Right hindlimb (tissue), 1 donor: ENCODE measurements at regions not wholly inside any gene's neighbourhood (a gene's known extent, or its start where the extent isn't known, plus 50 kb on each side); places are given as distances from the start of the nearest gene placed in this dataset.

Source experiments
- DNase-seq: peaks from one replicate; pipeline ENCODE4 v3.0.0-alpha.2; 2018

- peak; percentile 55 for DNase-seq
These were observed 70.3 kb upstream of the ZSWIM2 start for GRCh38 chr2:186919296-186919695.

- DNase-seq, result no peak
These were observed 69.5 kb upstream of the ZSWIM2 start for GRCh38 chr2:186918495-186918894.

- DNase-seq, result no peak
These were observed 68.9 kb upstream of the ZSWIM2 start for GRCh38 chr2:186917866-186918265.

GRCh38 chr2:186913870-186914269 lies 64.9 kb upstream of the ZSWIM2 start:
- DNase-seq, result no peak

- no peak for DNase-seq
These were observed 64.0 kb upstream of the ZSWIM2 start for GRCh38 chr2:186912979-186913378.

GRCh38 chr2:186911551-186912085 lies 62.6 kb upstream of the ZSWIM2 start:
- DNase-seq, result no peak

- no peak for DNase-seq
These were observed 62.0 kb upstream of the ZSWIM2 start for GRCh38 chr2:186910996-186911395.

GRCh38 chr2:186909095-186909494 lies 60.1 kb upstream of the ZSWIM2 start:
- DNase-seq, result no peak

- no peak for DNase-seq
These were observed 58.9 kb upstream of the ZSWIM2 start for GRCh38 chr2:186907897-186908296.

- DNase-seq, result no peak
These were observed 54.2 kb upstream of the ZSWIM2 start for GRCh38 chr2:186903216-186903615.
